A673 (cell line): ENCODE measurements at regions not wholly inside any gene's neighbourhood (a gene's known extent, or its start where the extent isn't known, plus 50 kb on each side); places are given as distances from the start of the nearest gene placed in this dataset.

ENCODE experiments used
- BruUV-seq: library from RNA; stranded (reverse); fragments of 400-500 nt; replicated peaks from 2 replicates; lab custom pipeline; 2021; lab: Mats Ljungman, UMichigan
- CTCF ChIA-PET: fragments of 300-600 bp; sonication (Branson Sonifier 250); formaldehyde crosslinking; loops from one replicate; lab custom pipeline; 2022; ENCODE audit warnings: antibody characterized with exemption; lab: Charles Lee
- POLR2A ChIA-PET: fragments of 300-600 bp; sonication (Branson Sonifier 250); formaldehyde crosslinking; loops from one replicate; lab custom pipeline; 2022; ENCODE audit warnings: antibody characterized with exemption; ENCODE audit not compliant: low non-redundant PET; lab: Charles Lee
- DNase-seq: peaks from one replicate; pipeline ENCODE4 v3.0.0-alpha.2; 2015; ENCODE audit warnings: low spot score
- H3K27ac ChIP-seq: fragments of 200-600 bp; sonication (generic); 2 replicates; pipeline ENCODE4 v1.5.1; 2016; ENCODE audit warnings: mixed run types, low read depth, mild to moderate bottlenecking, mixed read lengths, antibody characterized with exemption, low read length; ENCODE audit not compliant: poor library complexity, severe bottlenecking
- H3K27me3 ChIP-seq: fragments of 200-600 bp; sonication (generic); replicated peaks from 2 replicates; pipeline ENCODE4 v1.6.1; 2017; ENCODE audit warnings: mixed run types, low read depth, mild to moderate bottlenecking, mixed read lengths, antibody characterized with exemption, low read length; ENCODE audit not compliant: insufficient read depth, poor library complexity
- H3K36me3 ChIP-seq: fragments of 200-600 bp; sonication (generic); 2 replicates; pipeline ENCODE4 v1.6.1; 2016; ENCODE audit warnings: mixed run types, mild to moderate bottlenecking, mixed read lengths, antibody characterized with exemption, low read length; ENCODE audit not compliant: insufficient read depth, poor library complexity, severe bottlenecking
- H3K4me1 ChIP-seq: fragments of 200-600 bp; sonication (generic); 2 replicates; pipeline ENCODE4 v1.6.1; 2017; ENCODE audit warnings: mixed run types, mild to moderate bottlenecking, mixed read lengths, antibody characterized with exemption, low read length; ENCODE audit not compliant: insufficient read depth, poor library complexity, severe bottlenecking
- H3K4me3 ChIP-seq: fragments of 200-600 bp; sonication (generic); 2 replicates; pipeline ENCODE4 v1.5.1; 2016; ENCODE audit warnings: low read depth, mixed run types, mild to moderate bottlenecking, mixed read lengths, low read length; ENCODE audit not compliant: poor library complexity, severe bottlenecking
- H3K9me3 ChIP-seq: fragments of 200-600 bp; sonication (generic); 2 replicates; pipeline ENCODE4 v1.6.1; 2016; ENCODE audit warnings: mixed run types, low read depth, mild to moderate bottlenecking, mixed read lengths, antibody characterized with exemption, low read length; ENCODE audit not compliant: poor library complexity, severe bottlenecking
- CTCF ChIP-seq: fragments of 300-800, 200-600 bp; sonication (generic); conservative IDR thresholded peaks from 2 replicates; pipeline ENCODE4 v1.5.1; 2017; ENCODE audit warnings: low read depth, mild to moderate bottlenecking, antibody characterized with exemption, low read length, moderate library complexity, mixed read lengths
- EZH2 ChIP-seq: fragments of 200-600 bp; sonication (generic); IDR thresholded peaks from 2 replicates; pipeline ENCODE4 v1.6.1; 2017; ENCODE audit warnings: borderline replicate concordance, low read depth, mild to moderate bottlenecking, mixed read lengths, antibody characterized with exemption, low read length; ENCODE audit not compliant: poor library complexity, severe bottlenecking
- intact Hi-C: fragments of 100-400 bp; cut with micrococcal nuclease; formaldehyde crosslinking; loops from one replicate; pipeline ENCODE4 v1.10.0; 2022; ENCODE audit not compliant: unreplicated experiment

GRCh38 chr10:23768281-23768680 is 329.4 kb downstream of the OTUD1 start:
- no peak overlapping the region for H3K4me3 ChIP-seq
- H3K36me3 ChIP-seq: no peaks in the 10 kb centered on the region
- H3K4me1 ChIP-seq: no peaks in the 10 kb centered on the region
- DNase-seq: no peak
- ChIA-PET CTCF (no interaction called here), POLR2A (no interaction called here)
- H3K27ac ChIP-seq: no peak overlapping the region
- TF ChIP-seq EZH2 (no peak), CTCF (no peak)
- H3K9me3 ChIP-seq: no peaks in the 10 kb centered on the region
- H3K27me3 ChIP-seq: no peaks in the 10 kb centered on the region
- intact Hi-C loops: no loop called here
- BruUV-seq: no TSS peak

- H3K9me3 ChIP-seq: no peaks in the 10 kb centered on the region
- H3K36me3 ChIP-seq: no peaks in the 10 kb centered on the region
- intact Hi-C loops: no loop called here
- DNase-seq: no peak
- H3K27ac ChIP-seq: no peak overlapping the region
- TF ChIP-seq EZH2: no peak
- TF ChIP-seq CTCF: no peak
- no peaks in the 10 kb centered on the region for H3K4me1 ChIP-seq
- no peaks in the 10 kb centered on the region for H3K27me3 ChIP-seq
- ChIA-PET POLR2A (no interaction called here), CTCF (no interaction called here)
- H3K4me3 ChIP-seq: no peak overlapping the region
- BruUV-seq: no TSS peak
Measured at GRCh38 chr10:23777153-23777552, 338.3 kb downstream of the OTUD1 start.

- TF ChIP-seq EZH2 (no peak), CTCF (no peak)
- H3K36me3 ChIP-seq: no peaks in the 10 kb centered on the region
- no peak overlapping the region for H3K27ac ChIP-seq
- no peak for DNase-seq
- POLR2A ChIA-PET: no interaction called here
- no peaks in the 10 kb centered on the region for H3K27me3 ChIP-seq
- intact Hi-C loops: no loop called here
- CTCF ChIA-PET: no interaction called here
- H3K4me1 ChIP-seq: no peaks in the 10 kb centered on the region
- H3K4me3 ChIP-seq: no peak overlapping the region
- H3K9me3 ChIP-seq: no peaks in the 10 kb centered on the region
- no TSS peak for BruUV-seq
Measured at GRCh38 chr10:23779301-23779700, 340.4 kb downstream of the OTUD1 start.
